ENCODE measurements at regions not wholly inside any gene's neighbourhood (a gene's known extent, or its start where the extent isn't known, plus 50 kb on each side); places are given as distances from the start of the nearest gene placed in this dataset.
"Not testable (repeated sequence)": the region's sequence is repeated elsewhere in the genome, so short reads cannot be mapped to it uniquely, and the experiment has no call there.

- not testable (repeated sequence) for TF ChIP-seq CTCF (IDR thresholded peaks at IDR 0.05); POLR2A (IDR thresholded peaks at IDR 0.05; ENCODE audit: low read depth); EP300 (IDR thresholded peaks at IDR 0.05); POLR2AphosphoS5 (IDR thresholded peaks at IDR 0.05)
Measured at GRCh38 chr5:72579290-72579689, 72.1 kb upstream of the ZNF366 start.

All from esophagus muscularis mucosa (tissue), 4 donors.